ENCODE measurements at regions not wholly inside any gene's neighbourhood (a gene's known extent, or its start where the extent isn't known, plus 50 kb on each side); places are given as distances from the start of the nearest gene placed in this dataset.

DNA sequence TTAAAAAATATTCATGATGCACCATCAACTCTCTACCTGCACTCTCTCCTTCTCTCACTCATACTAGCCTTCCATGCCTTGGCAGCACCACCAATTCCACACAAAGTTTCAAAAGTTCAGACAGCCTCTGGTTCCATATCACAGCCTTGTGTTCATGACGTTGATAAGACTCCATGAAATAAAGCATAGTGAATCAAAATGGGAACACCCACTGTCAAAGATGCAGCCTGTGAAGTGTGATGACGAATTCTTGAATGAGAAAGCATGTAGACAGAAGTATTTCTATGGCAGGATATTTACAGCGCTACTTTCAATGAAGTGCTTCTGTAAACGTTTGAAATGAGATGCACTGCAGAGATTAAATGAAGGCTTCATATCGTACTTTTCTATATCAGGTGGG, 77.3 kb upstream of the FERMT1 start (continued):
- TF ChIP-seq EGR1 (IDR thresholded peaks at IDR 0.05; ENCODE audit: borderline replicate concordance in 1 of 2, low read depth in 2 of 2, low read length in 2 of 2), result no peak
- no peak for TF ChIP-seq RBBP5 (conservative IDR thresholded peaks at IDR 0.05)

DNA sequence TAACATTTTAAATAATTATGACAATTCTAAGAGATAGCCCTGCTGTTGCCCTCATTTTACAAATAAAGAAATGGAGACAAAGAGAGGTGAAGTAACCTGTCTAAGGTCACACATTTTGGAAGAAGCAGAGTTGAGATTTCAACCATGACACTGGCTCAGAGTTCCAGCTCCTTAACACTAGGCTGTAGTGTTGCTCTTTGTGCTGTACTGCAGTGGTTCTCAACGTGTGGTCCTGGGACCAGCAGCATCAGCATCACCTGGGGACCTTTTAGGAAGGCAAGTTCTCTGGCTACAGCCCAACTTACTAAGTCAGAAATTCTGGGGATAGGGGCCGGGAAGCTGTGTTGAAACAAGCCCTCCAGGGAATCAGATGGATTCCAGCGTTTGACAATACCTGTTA, 62.4 kb upstream of the FERMT1 start:
- intact Hi-C loops (cut with micrococcal nuclease; ENCODE audit: unreplicated experiment) (loop anchor here (10.0 kb wide), 1 partner anchor 390 kb away; no protein-coding TSS in a partner anchor), in situ Hi-C loops (cut with MboI) (no loop called here)
- CTCF ChIA-PET, result interaction anchor here (0.6 to 2.0 kb wide), 11 partner anchors 9 to 1191 kb away, joined by 3 to 8 read pairs (median 3); no protein-coding TSS in a partner anchor
- no peak overlapping the region for H3K4me2 ChIP-seq (ENCODE audit: control insufficient read depth, insufficient read depth)
- ATAC-seq (peak; percentile 51), DNase-seq (ENCODE audit: low read depth, low spot score) (no peak), FAIRE-seq (no peak)
- SMC1A ChIA-PET (ENCODE audit: uncharacterized antibody, unreplicated experiment), result interaction anchor here (1.1 to 1.4 kb wide), 2 partner anchors 80 to 398 kb away, joined by 4 to 5 read pairs; no protein-coding TSS in a partner anchor
- peaks cover 0 to 1% of the 10 kb centered on the region in 2 experiments; a peak in 2 of 4 replicates for H3K27me3 ChIP-seq (replicated peaks in 1 of 2; ENCODE audit: control insufficient read depth in 2 of 2, insufficient read depth in 2 of 2, low read length in 1 of 2)
- BruUV-seq (replicated peaks), result no TSS peak
- no peak overlapping the region for H3K27ac ChIP-seq (ENCODE audit: control insufficient read depth, insufficient read depth)
- no peak overlapping the region for H2AFZ ChIP-seq (ENCODE audit: control insufficient read depth, low read depth, low read length)
- no peaks in the 10 kb centered on the region for H3K9me3 ChIP-seq (replicated peaks; ENCODE audit: control insufficient read depth, insufficient read depth, low read length)
- H3K9ac ChIP-seq (ENCODE audit: control insufficient read depth, insufficient read depth, low read length), result no peak overlapping the region
- no peaks in the 10 kb centered on the region for H3K36me3 ChIP-seq (ENCODE audit: control insufficient read depth in 2 of 2, insufficient read depth in 2 of 2, low read length in 1 of 2)
- TF ChIP-seq, protein P1, sequence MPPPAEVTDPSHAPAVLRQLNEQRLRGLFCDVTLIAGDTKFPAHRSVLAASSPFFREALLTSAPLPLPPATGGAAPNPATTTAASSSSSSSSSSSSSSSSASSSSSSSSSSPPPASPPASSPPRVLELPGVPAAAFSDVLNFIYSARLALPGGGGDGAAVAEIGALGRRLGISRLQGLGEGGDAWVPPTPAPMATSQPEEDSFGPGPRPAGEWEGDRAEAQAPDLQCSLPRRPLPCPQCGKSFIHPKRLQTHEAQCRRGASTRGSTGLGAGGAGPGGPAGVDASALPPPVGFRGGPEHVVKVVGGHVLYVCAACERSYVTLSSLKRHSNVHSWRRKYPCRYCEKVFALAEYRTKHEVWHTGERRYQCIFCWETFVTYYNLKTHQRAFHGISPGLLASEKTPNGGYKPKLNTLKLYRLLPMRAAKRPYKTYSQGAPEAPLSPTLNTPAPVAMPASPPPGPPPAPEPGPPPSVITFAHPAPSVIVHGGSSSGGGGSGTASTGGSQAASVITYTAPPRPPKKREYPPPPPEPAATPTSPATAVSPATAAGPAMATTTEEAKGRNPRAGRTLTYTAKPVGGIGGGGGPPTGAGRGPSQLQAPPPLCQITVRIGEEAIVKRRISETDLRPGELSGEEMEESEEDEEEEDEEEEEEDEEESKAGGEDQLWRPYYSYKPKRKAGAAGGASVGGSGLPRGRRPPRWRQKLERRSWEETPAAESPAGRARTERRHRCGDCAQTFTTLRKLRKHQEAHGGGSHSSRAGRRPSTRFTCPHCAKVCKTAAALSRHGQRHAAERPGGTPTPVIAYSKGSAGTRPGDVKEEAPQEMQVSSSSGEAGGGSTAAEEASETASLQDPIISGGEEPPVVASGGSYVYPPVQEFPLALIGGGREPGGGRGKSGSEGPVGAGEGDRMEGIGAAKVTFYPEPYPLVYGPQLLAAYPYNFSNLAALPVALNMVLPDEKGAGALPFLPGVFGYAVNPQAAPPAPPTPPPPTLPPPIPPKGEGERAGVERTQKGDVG (CRISPR knock-in tag; IDR thresholded peaks at IDR 0.05), result no peak
- TF ChIP-seq, protein P2, sequence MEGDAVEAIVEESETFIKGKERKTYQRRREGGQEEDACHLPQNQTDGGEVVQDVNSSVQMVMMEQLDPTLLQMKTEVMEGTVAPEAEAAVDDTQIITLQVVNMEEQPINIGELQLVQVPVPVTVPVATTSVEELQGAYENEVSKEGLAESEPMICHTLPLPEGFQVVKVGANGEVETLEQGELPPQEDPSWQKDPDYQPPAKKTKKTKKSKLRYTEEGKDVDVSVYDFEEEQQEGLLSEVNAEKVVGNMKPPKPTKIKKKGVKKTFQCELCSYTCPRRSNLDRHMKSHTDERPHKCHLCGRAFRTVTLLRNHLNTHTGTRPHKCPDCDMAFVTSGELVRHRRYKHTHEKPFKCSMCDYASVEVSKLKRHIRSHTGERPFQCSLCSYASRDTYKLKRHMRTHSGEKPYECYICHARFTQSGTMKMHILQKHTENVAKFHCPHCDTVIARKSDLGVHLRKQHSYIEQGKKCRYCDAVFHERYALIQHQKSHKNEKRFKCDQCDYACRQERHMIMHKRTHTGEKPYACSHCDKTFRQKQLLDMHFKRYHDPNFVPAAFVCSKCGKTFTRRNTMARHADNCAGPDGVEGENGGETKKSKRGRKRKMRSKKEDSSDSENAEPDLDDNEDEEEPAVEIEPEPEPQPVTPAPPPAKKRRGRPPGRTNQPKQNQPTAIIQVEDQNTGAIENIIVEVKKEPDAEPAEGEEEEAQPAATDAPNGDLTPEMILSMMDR (IDR thresholded peaks at IDR 0.05 in 2 of 3, conservative IDR thresholded peaks at IDR 0.05 in 1 of 3; ENCODE audit: control insufficient read depth in 2 of 3, extremely low read depth in 1 of 3, insufficient read depth in 1 of 3, low read depth in 3 of 3, low read length in 3 of 3), result peak in 1 of 3 experiments; percentile 36; a peak in 1 of 6 replicates
- TF ChIP-seq RAD21 (IDR thresholded peaks at IDR 0.05; ENCODE audit: insufficient read depth, low read depth, low read length), result 0 out of 2 replicates have a peak, but pooled peaks have one; percentile 12
- TF ChIP-seq KDM1A (IDR thresholded peaks at IDR 0.05; ENCODE audit: borderline replicate concordance), result no peak
- no peaks in the 10 kb centered on the region for H4K20me1 ChIP-seq (ENCODE audit: control insufficient read depth, insufficient read depth)
- POLR2A ChIA-PET, result no interaction called here
- H3K4me3 ChIP-seq, result no peak overlapping the region
- no peaks in the 10 kb centered on the region for H3K4me1 ChIP-seq (ENCODE audit: control insufficient read depth, insufficient read depth, low read length)
- H3K79me2 ChIP-seq (ENCODE audit: control insufficient read depth, insufficient read depth, low read length), result no peaks in the 10 kb centered on the region
- WGBS (ENCODE audit: insufficient coverage, insufficient replicate concordance, low lambda C conversion rate, missing lambda C conversion rate), result 11% methylated on average over 3 of the region's 3 CpGs
- RAD21 ChIA-PET (ENCODE audit: unreplicated experiment), result interaction anchor here (1.2 kb wide), 1 partner anchor 47 kb away, joined by 3 read pairs; no protein-coding TSS in a partner anchor

Data from GM12878 (cell line).